HepG2 (cell line): ENCODE measurements at regions not wholly inside any gene's neighbourhood (a gene's known extent, or its start where the extent isn't known, plus 50 kb on each side); places are given as distances from the start of the nearest gene placed in this dataset.

Source experiments
- ARID3A ChIP-seq: IDR thresholded peaks from 2 replicates; pipeline ENCODE4 v1.6.1; 2012; ENCODE audit warnings: low read depth, low read length, improper control_type of control experiment
- BCLAF1 ChIP-seq: fragments of 450-650 bp; IDR thresholded peaks from 2 replicates; pipeline ENCODE4 v1.6.1; 2017; ENCODE audit warnings: mild to moderate bottlenecking
- CENPX ChIP-seq: sonication (generic); formaldehyde crosslinking; IDR thresholded peaks from 2 replicates; pipeline ENCODE4 v1.9.0; 2021; ENCODE audit warnings: mild to moderate bottlenecking, missing genetic modification reagents, moderate library complexity
- DR1 ChIP-seq: sonication (generic); formaldehyde crosslinking; IDR thresholded peaks from 2 replicates; pipeline ENCODE4 v1.8.0; 2021; ENCODE audit warnings: mild to moderate bottlenecking, missing genetic modification reagents, inconsistent platforms
- FOXM1 ChIP-seq: sonication (generic); formaldehyde crosslinking; IDR thresholded peaks from 2 replicates; pipeline ENCODE4 v1.5.0; 2020; ENCODE audit warnings: missing genetic modification reagents
- GATA4 ChIP-seq: sonication (generic); IDR thresholded peaks from 2 replicates; pipeline ENCODE4 v1.6.1; 2016; ENCODE audit warnings: antibody characterized with exemption, low read depth, borderline replicate concordance
- HHEX ChIP-seq: IDR thresholded peaks from 2 replicates; pipeline ENCODE4 v1.6.1; 2016; ENCODE audit warnings: control low read depth
- HMG20A ChIP-seq: IDR thresholded peaks from 2 replicates; pipeline ENCODE4 v1.6.1; 2016; ENCODE audit warnings: borderline replicate concordance
- IRX3 ChIP-seq: sonication (generic); formaldehyde crosslinking; IDR thresholded peaks from 2 replicates; pipeline ENCODE4 v1.8.1; 2023; ENCODE audit warnings: mild to moderate bottlenecking, low read depth, missing genetic modification reagents, borderline replicate concordance
- ISL2 ChIP-seq: sonication (generic); formaldehyde crosslinking; IDR thresholded peaks from 2 replicates; pipeline ENCODE4 v1.5.0; 2020; ENCODE audit warnings: missing genetic modification reagents
- NKX3-1 ChIP-seq: sonication (generic); formaldehyde crosslinking; IDR thresholded peaks from 2 replicates; pipeline ENCODE4 v1.5.0; 2020; ENCODE audit warnings: missing genetic modification reagents
- ONECUT2 ChIP-seq: sonication (generic); formaldehyde crosslinking; IDR thresholded peaks from 2 replicates; pipeline ENCODE4 v1.4.0; 2020; ENCODE audit warnings: missing genetic modification reagents
- POLR2A ChIP-seq, 2 experiments: IDR thresholded peaks; 2 replicates each; pipeline ENCODE4 v1.6.1; 2011; ENCODE audit warnings: low read depth in 2 of 2, low read length in 2 of 2, mild to moderate bottlenecking in 1 of 2, moderate library complexity in 1 of 2; ENCODE audit not compliant: insufficient read depth in 1 of 2
- RORA ChIP-seq: sonication (generic); formaldehyde crosslinking; IDR thresholded peaks from 2 replicates; pipeline ENCODE4 v1.5.0; 2020; ENCODE audit warnings: mild to moderate bottlenecking, missing genetic modification reagents, moderate library complexity
- SAP130 ChIP-seq: IDR thresholded peaks from 2 replicates; pipeline ENCODE4 v1.6.1; 2016; ENCODE audit warnings: low read depth
- STAG1 ChIP-seq: sonication (generic); formaldehyde crosslinking; IDR thresholded peaks from 2 replicates; pipeline ENCODE4 v1.4.0; 2020; ENCODE audit warnings: missing genetic modification reagents
- TAF1 ChIP-seq: sonication (generic); formaldehyde crosslinking; IDR thresholded peaks from 2 replicates; pipeline ENCODE4 v1.4.0; 2020; ENCODE audit warnings: missing genetic modification reagents
- TP53 ChIP-seq: sonication (generic); formaldehyde crosslinking; conservative IDR thresholded peaks from 2 replicates; pipeline ENCODE4 v1.4.0; 2020; ENCODE audit warnings: missing genetic modification reagents
- ZBTB37 ChIP-seq: sonication (generic); formaldehyde crosslinking; IDR thresholded peaks from 2 replicates; pipeline ENCODE4 v1.4.0; 2020; ENCODE audit warnings: mild to moderate bottlenecking, missing genetic modification reagents
- ZNF180 ChIP-seq: sonication (generic); formaldehyde crosslinking; IDR thresholded peaks from 2 replicates; pipeline ENCODE4 v1.4.0; 2020; ENCODE audit warnings: low read depth, missing genetic modification reagents, borderline replicate concordance
- ZNF317 ChIP-seq: sonication (generic); formaldehyde crosslinking; IDR thresholded peaks from 2 replicates; pipeline ENCODE4 v1.5.0; 2020; ENCODE audit warnings: mild to moderate bottlenecking, missing genetic modification reagents
- ZNF567 ChIP-seq: sonication (generic); formaldehyde crosslinking; IDR thresholded peaks from 2 replicates; pipeline ENCODE4 v1.8.1; 2023; ENCODE audit warnings: mild to moderate bottlenecking, missing genetic modification reagents, borderline replicate concordance
- ZNF570 ChIP-seq: sonication (generic); formaldehyde crosslinking; IDR thresholded peaks from 2 replicates; pipeline ENCODE4 v1.4.0; 2020; ENCODE audit warnings: mild to moderate bottlenecking, missing genetic modification reagents, borderline replicate concordance
- ZNF598 ChIP-seq: sonication (generic); formaldehyde crosslinking; IDR thresholded peaks from 2 replicates; pipeline ENCODE4 v1.5.1; 2020; ENCODE audit warnings: mild to moderate bottlenecking, missing genetic modification reagents, borderline replicate concordance
- ZNF616 ChIP-seq: sonication (generic); formaldehyde crosslinking; IDR thresholded peaks from 2 replicates; pipeline ENCODE4 v1.5.0; 2020; ENCODE audit warnings: low read depth, mild to moderate bottlenecking, missing genetic modification reagents
- ZNF629 ChIP-seq: sonication (generic); formaldehyde crosslinking; conservative IDR thresholded peaks from 2 replicates; pipeline ENCODE4 v1.5.0; 2020; ENCODE audit warnings: missing genetic modification reagents
- ZSCAN29 ChIP-seq: sonication (generic); formaldehyde crosslinking; conservative IDR thresholded peaks from 2 replicates; pipeline ENCODE4 v1.4.0; 2020; ENCODE audit warnings: mild to moderate bottlenecking, missing genetic modification reagents

GRCh38 chr7:131107337-131108211, 220.1 kb upstream of the MKLN1 start (continued):
- TF ChIP-seq BCLAF1 (no peak), CENPX (CRISPR knock-in tag) (no peak), STAG1 (CRISPR knock-in tag) (no peak), GATA4 (0 out of 2 replicates have a peak, but pooled peaks have one; percentile 24), ISL2 (CRISPR knock-in tag) (peak; percentile 19; the same call in 1 of the 2 replicates), ZBTB37 (CRISPR knock-in tag) (no peak), IRX3 (CRISPR knock-in tag) (no peak), SAP130 (peak; percentile 87), HHEX (CRISPR knock-in tag) (no peak), TP53 (no peak), RORA (CRISPR knock-in tag) (no peak), ZNF616 (CRISPR knock-in tag) (no peak; the same call in 1 of the 2 replicates), ZSCAN29 (CRISPR knock-in tag) (no peak), ZNF629 (CRISPR knock-in tag) (no peak), ZNF180 (CRISPR knock-in tag) (no peak), FOXM1 (CRISPR knock-in tag) (no peak), ZNF598 (CRISPR knock-in tag) (0 out of 2 replicates have a peak, but pooled peaks have one; percentile 34), ZNF317 (CRISPR knock-in tag) (0 out of 2 replicates have a peak, but pooled peaks have one; percentile 22), ONECUT2 (CRISPR knock-in tag) (no peak), ZNF570 (CRISPR knock-in tag) (no peak), TAF1 (CRISPR knock-in tag) (no peak), DR1 (CRISPR knock-in tag) (no peak), ARID3A (no peak), ZNF567 (CRISPR knock-in tag) (no peak), HMG20A (CRISPR knock-in tag) (no peak), POLR2A (IDR thresholded peaks at IDR 0.05; ENCODE audit: insufficient read depth in 1 of 2, low read depth in 2 of 2, low read length in 2 of 2) (peak; percentile 59 to 63), NKX3-1 (CRISPR knock-in tag) (no peak)
